Psoas muscle (tissue), 7 donors: ENCODE measurements at regions not wholly inside any gene's neighbourhood (a gene's known extent, or its start where the extent isn't known, plus 50 kb on each side); places are given as distances from the start of the nearest gene placed in this dataset.

ENCODE experiments used
- ATAC-seq, 4 donors: fragments of 200-7000 bp; cut with Tn5 transposase; one replicate each; pipeline ENCODE4 v1.9.1; 2020; ENCODE audit warnings: moderate library complexity in 3 of 4, mild to moderate bottlenecking in 2 of 4
- DNase-seq, 2 donors: peaks; one replicate each; pipeline ENCODE4 v3.0.0-alpha.2; 2020
- H3K27ac ChIP-seq: fragments of 200-600 bp; one replicate; pipeline ENCODE4 v1.8.0; 2022
- H3K27me3 ChIP-seq, 3 donors: fragments of 200-600 bp in 1 of 3; one replicate each; pipeline versions ENCODE4 v1.6.1 to v1.8.0; 2013 to 2022; ENCODE audit warnings: low read length in 2 of 3, mild to moderate bottlenecking in 2 of 3, moderate library complexity in 1 of 3; ENCODE audit not compliant: insufficient read depth in 3 of 3
- H3K36me3 ChIP-seq, 2 donors: fragments of 200-600 bp in 1 of 2; one replicate each; pipeline versions ENCODE4 v1.6.1 to v1.8.0; 2013 to 2022; ENCODE audit warnings: low read depth in 1 of 2, mild to moderate bottlenecking in 1 of 2, moderate library complexity in 1 of 2; ENCODE audit not compliant: insufficient read depth in 1 of 2
- H3K4me1 ChIP-seq: fragments of 200-600 bp; one replicate; pipeline ENCODE4 v1.8.0; 2022
- H3K4me3 ChIP-seq: fragments of 200-600 bp; one replicate; pipeline ENCODE4 v1.8.0; 2022; ENCODE audit warnings: mild to moderate bottlenecking
- H3K9me3 ChIP-seq: fragments of 200-600 bp; one replicate; pipeline ENCODE4 v1.8.0; 2022
- WGBS, 3 donors: extraction: QIAGEN DNeasy Blood & Tissue Kit; methylation state at CpG; one replicate each; pipeline versions ENCODE4 v1.1.6 to v1.1.7; 2013; 5-methylcytosine and 5-hydroxymethylcytosine counted together
- intact Hi-C, 2 donors: fragments of 100-400 bp; cut with DNase I; formaldehyde crosslinking; loops; one replicate each; pipeline versions ENCODE4 v1.11.0 to v1.14.2; 2022
- TF ChIP-seq, protein P1 (sequence below): fragments of 200-600 bp; IDR thresholded peaks from one replicate; pipeline ENCODE4 v1.8.0; 2022; ENCODE audit warnings: antibody characterized with exemption
- donor health status: healthy with polysubstance abuse.
- donor health status: DM: no; HTN: no; CAD: no; lungs with moderate emphysema.
- donor health status: Bipolar disorder and iron deficiency.
- donor health status: healthy.
- donor health status: DM: yes; HTN: yes; CAD: no.
- donor health status: DM: no; HTN: no; CAD: no.
- donor health status: DM: yes; HTN: yes; CAD: no.

DNA sequence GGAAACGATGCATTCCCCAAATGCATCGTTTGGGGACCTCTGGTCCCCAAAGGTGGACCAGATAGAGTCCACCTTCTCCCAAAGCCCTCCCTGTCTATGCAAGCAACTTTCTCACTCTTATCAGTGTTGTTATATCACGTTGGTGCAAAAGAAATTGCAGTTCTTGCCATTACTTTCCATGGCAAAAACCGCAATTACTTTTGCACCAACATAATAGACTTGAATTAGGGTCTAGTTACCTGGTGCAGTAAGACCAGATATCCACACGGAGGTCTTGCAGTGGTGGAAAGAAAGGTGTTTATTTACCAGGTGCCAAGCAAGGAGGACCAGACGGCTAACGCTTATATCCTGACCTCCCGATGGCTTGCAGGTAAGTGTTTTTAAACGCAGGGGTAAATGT lies 129.0 kb downstream of the MIAT start:
- H3K36me3 ChIP-seq: peaks cover 0 to 7% of the 10 kb centered on the region in 2 donors
- DNase-seq (no peak), ATAC-seq (no peak)
- H3K27ac ChIP-seq: no peak overlapping the region
- WGBS, 3 donors: 92 to 95% (median 92%) methylated on average over 9 of the region's 9 CpGs
- TF ChIP-seq, protein P1, sequence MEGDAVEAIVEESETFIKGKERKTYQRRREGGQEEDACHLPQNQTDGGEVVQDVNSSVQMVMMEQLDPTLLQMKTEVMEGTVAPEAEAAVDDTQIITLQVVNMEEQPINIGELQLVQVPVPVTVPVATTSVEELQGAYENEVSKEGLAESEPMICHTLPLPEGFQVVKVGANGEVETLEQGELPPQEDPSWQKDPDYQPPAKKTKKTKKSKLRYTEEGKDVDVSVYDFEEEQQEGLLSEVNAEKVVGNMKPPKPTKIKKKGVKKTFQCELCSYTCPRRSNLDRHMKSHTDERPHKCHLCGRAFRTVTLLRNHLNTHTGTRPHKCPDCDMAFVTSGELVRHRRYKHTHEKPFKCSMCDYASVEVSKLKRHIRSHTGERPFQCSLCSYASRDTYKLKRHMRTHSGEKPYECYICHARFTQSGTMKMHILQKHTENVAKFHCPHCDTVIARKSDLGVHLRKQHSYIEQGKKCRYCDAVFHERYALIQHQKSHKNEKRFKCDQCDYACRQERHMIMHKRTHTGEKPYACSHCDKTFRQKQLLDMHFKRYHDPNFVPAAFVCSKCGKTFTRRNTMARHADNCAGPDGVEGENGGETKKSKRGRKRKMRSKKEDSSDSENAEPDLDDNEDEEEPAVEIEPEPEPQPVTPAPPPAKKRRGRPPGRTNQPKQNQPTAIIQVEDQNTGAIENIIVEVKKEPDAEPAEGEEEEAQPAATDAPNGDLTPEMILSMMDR: no peak
- H3K4me1 ChIP-seq: peaks cover 4% of the 10 kb centered on the region
- no peak overlapping the region for H3K4me3 ChIP-seq
- H3K9me3 ChIP-seq: no peaks in the 10 kb centered on the region
- intact Hi-C loops: no loop called here
- no peaks in the 10 kb centered on the region for H3K27me3 ChIP-seq

DNA sequence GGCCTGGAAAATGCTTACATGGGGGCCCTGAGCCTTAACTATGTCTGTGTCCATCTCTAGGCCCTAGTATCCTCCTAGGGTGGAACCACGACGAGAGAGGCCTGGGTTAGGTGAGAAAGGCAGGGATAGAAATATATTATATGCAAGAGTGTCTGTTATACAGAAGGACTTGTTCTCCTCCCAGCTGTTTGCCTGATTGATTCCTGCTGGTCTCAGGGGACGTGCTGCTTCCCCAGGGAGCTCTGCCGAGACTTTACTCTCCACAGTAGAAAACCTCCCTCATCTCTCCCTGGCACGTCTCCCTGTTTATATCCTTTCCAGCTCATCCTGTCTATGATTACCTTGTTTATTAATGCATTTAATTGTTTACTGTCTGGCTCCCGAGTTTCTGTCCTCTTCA lies 132.6 kb downstream of the MIAT start:
- intact Hi-C loops: no loop called here
- ATAC-seq (no peak), DNase-seq (no peak)
- Histone ChIP-seq H3K4me3 (no peak overlapping the region), H3K36me3 (peaks cover 0 to 8% of the 10 kb centered on the region in 2 donors), H3K27ac (no peak overlapping the region), H3K27me3 (no peaks in the 10 kb centered on the region), H3K4me1 (peaks cover 4% of the 10 kb centered on the region), H3K9me3 (no peaks in the 10 kb centered on the region)
- 70 to 87% (median 84%) methylated on average over 6 of the region's 6 CpGs for WGBS, 3 donors
- TF ChIP-seq, protein P1: no peak

DNA sequence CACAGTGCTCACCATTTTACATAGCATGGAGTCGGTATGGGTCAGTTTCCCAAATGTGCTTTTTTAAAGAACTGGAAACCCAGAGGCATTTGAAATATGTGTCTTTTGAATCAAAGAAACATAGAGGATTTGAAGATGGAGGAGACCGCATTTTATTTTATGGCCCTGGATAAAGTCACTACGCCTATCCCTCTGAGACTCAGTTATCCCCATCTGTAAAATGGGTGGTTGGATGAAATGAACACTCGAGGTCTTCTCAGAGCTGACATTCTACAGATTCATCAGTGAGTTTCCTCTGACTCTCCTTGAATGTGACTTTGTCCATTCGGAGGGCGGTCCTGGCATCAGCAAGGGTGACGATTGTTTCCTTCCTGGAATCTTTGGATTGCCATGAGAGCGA lies 135.1 kb downstream of the MIAT start:
- Histone ChIP-seq H3K9me3 (no peaks in the 10 kb centered on the region), H3K27ac (no peak overlapping the region), H3K27me3 (no peaks in the 10 kb centered on the region), H3K36me3 (peaks cover 0 to 8% of the 10 kb centered on the region in 2 donors), H3K4me3 (no peak overlapping the region), H3K4me1 (no peaks in the 10 kb centered on the region)
- DNase-seq: no peak
- TF ChIP-seq, protein P1: no peak
- intact Hi-C loops: no loop called here
- no peak for ATAC-seq
- WGBS, 3 donors: 96 to 99% (median 97%) methylated on average over 8 of the region's 8 CpGs

DNA sequence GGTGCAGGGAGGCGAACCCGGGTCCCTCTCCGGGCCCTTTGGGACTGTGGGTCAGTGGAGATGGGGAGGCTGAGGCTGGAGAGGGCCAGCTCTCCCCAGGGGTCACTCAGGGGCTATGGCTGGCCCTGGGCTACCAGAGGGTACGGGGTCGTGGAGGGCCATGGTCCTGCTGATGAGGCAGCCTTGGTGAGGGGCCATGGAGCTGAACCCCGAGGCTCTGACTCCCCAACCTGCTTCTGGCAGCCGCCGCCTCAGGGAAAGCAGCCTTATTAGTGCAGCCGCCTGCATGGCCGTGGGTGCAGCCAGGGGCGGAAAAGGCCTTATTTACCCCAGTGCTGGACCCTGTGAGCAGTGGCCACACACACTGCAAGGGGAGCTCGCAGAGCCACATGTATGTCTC lies 139.4 kb downstream of the MIAT start:
- Histone ChIP-seq H3K27ac (no peak overlapping the region), H3K9me3 (no peaks in the 10 kb centered on the region), H3K4me1 (no peaks in the 10 kb centered on the region), H3K36me3 (no peaks in the 10 kb centered on the region), H3K4me3 (no peak overlapping the region), H3K27me3 (no peaks in the 10 kb centered on the region)
- 94 to 96% (median 95%) methylated on average over 12 of the region's 12 CpGs for WGBS, 3 donors
- no peak for DNase-seq
- TF ChIP-seq, protein P1: no peak
- intact Hi-C loops: no loop called here
- no peak for ATAC-seq

DNA sequence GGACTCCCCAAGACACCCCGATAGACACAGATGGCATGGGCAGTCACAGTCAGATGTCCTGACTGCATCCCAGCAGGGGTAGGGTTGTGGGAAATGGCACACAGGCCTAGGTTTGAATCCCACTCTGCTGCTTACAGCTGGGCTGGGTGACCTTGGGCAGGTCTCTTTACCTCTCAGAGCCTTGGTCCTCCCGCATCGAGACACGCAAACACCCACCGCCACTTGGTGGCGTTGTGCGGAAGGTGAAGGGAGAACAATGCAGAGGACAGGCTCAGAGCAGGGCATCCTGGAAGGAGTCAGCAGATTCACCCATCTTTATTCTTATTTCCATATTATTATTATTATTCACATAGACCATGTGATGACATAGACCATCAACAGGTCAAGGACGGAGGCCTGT lies 140.5 kb downstream of the MIAT start:
- H3K36me3 ChIP-seq: no peaks in the 10 kb centered on the region
- no peak for DNase-seq
- no peaks in the 10 kb centered on the region for H3K27me3 ChIP-seq
- TF ChIP-seq, protein P1: no peak
- H3K4me1 ChIP-seq: no peaks in the 10 kb centered on the region
- no peak overlapping the region for H3K4me3 ChIP-seq
- 95 to 97% (median 95%) methylated on average over 8 of the region's 8 CpGs for WGBS, 3 donors
- intact Hi-C loops: no loop called here
- no peak for ATAC-seq
- no peak overlapping the region for H3K27ac ChIP-seq
- H3K9me3 ChIP-seq: no peaks in the 10 kb centered on the region
